ENCODE measurements at regions not wholly inside any gene's neighbourhood (a gene's known extent, or its start where the extent isn't known, plus 50 kb on each side); places are given as distances from the start of the nearest gene placed in this dataset.
A peak's percentile ranks its signal among the peaks of the same experiment; 100 is the strongest.
"Not testable (repeated sequence)": the region's sequence is repeated elsewhere in the genome, so short reads cannot be mapped to it uniquely, and the experiment has no call there.

DNA sequence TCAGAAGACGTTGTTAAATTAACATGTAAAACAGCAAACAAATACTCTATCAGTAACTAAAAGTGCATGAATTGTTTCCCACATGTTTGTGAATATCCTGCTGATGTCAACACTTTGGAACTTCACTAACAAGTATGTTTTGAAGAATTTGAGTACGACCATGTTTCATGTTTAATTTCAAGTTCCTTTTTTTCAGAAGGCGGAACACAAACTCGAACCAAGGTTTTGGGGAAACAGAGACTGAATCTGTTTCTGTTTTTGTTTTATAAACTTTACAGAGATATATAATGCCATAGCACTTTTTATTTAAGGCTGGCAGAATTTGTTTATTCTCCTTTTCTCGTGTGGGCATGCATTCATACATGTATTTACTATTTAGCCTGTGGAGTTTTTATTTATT is 509.3 kb upstream of the CITED2 start:
- no peak for DNase-seq (ENCODE audit: low spot score)

DNA sequence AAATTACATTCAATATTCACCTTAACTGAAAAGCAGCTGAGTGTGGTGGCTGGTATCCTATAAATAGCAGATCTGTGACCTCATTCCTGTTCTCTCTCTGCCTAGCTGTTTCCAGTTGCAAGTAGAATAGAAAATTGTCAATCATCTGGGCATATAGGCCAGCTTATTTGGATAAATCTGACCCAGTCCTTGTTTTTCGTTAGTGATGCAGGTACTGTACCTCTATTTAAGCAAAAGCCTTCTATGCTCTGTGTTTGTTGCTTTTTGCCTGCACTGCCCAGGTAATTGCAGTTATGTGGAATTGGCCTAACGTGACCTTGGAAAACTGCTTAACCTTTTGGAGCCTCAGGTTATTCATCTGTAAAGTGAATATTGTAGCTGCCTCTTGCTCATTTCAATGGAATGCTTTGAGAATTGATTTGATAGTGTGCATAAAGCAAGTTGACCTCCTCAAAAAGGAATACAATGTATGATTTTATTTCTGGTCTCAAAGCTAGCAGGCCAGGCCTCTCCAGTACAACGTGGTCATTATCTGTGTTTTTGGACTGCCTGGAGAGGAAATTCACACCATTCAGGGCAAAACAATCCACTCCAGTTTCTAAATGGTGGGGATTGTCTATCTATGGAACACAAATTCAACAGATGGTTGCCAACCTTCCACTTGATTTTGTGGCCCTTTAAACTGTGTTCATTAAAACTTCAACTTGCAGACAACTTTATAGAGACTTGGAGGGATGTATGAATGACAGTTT is 508.7 kb upstream of the CITED2 start:
- no peak for DNase-seq (ENCODE audit: low spot score)

DNA sequence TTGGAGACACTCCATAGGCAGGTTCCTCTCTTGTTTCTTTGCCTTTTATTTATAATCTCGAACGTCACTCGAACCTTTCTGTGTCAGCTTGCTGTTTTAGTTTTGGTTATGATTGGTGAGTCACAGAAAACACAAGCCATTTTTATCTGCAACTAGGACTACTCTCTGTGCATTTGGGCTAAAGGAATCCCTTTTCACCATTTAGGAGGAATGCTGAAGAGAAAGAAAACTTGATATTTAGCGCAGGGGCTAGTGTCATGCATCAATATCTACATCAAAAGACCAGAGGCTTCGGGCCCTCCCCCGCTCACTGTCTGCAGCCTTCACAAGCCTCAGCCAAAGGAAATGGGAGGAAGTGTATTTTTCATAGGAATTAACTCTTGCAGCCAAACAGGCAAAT is 507.8 kb upstream of the CITED2 start:
- no peak for DNase-seq (ENCODE audit: low spot score)

- peak; percentile 25 for DNase-seq (ENCODE audit: low spot score)
Measured at GRCh38 chr6:139881728-139882211, 507.3 kb upstream of the CITED2 start.

- no peak for DNase-seq (ENCODE audit: low spot score)
Measured at GRCh38 chr6:139881236-139881635, 506.8 kb upstream of the CITED2 start.

GRCh38 chr6:139879823-139880356 is 505.4 kb upstream of the CITED2 start:
- no peak for DNase-seq (ENCODE audit: low spot score)

DNA sequence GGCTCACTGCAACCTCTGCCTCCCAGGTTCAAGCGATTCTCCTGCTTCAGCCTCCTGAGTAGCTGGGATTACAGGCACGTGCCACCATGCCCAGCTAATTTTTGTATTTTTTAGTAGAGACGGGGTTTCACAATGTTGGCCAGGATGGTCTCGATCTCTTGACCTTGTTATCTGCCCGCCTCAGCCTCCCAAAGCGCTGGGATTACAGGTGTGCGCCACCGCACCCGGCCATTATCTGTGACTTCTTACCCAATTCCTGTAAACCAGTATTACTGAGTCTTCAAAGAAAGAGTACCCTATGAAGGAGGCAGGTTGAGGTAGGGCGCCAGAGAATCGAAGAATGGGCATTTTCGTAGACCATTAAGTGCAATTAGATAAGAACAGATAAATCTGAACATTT is 504.8 kb upstream of the CITED2 start:
- DNase-seq (ENCODE audit: low spot score) = not testable (repeated sequence)

DNA sequence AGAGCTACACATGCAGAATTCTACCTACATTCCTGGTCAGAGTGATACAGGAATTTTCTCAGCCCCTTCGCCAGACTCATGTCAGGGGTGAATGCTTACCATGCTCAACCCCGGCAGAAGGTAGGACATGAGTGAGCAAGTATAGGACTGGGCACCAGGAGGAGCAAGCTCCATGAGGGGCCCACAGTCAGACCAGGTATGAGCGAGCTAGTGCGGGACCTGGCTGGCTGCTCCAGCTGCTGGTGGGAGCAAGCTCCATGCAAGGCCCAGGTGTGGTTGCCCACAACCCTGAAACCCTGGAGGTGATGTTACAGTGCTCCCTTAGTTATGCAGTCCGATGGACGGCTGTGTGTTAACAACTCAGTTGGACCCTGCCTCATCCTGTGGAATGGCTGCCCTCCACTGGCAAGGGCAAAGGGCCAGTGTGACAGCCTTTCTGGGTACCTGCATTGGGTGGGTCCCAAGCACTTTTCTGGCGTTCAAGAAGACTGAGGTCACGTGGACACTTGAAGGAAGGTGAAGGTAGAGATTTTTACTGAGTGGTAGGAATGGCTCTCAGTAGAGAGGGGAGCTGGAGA is 503.5 kb upstream of the CITED2 start:
- DNase-seq (ENCODE audit: low spot score) = no peak

DNA sequence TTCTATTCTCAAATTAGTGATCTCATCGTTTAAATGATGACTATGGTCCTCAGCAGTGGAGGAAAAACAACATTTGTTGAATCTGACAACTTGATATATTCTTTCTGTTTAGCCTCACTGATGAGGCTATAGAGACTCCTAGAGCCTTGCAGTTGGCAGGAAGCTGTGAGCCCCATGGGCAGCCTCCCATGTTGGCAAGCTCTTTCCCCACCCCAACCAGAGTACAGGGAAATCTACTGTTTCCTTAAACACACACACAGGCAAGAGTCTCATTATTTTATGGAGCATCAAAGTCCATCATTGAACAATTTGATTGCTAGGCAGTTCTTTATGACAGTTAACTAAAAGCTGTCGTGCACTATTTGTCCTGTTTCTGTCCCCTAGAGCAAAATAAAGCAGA is 498.2 kb upstream of the CITED2 start:
- no peak for DNase-seq (ENCODE audit: low spot score)

- no peak for DNase-seq (ENCODE audit: low spot score)
Measured at GRCh38 chr6:139871803-139872510, 497.5 kb upstream of the CITED2 start.

DNA sequence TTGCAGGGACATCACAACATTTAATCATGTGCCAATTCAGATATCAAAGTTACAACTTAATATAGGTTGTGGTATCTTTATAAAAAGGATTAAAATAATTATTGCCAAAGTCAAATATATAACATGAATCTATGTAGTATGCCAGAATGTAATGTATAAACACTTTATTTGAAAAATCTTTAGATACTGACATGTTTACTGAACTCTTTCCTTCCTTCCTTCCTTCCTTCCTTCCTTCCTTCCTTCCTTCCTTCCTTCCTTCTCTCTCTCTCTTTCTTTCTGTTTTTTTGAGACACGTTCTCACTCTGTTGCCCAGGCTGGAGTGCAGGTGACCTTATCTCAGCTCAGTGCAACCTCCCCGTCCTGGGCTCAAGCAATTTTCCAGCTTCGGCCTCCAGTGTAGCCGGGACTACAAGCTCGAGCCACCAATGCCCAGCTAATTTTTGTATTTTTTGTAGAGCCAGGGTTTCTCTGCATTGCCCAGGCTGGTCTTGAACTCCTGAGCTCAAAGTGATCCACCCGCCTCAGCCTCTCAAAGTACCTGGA is 496.8 kb upstream of the CITED2 start:
- no peak for DNase-seq (ENCODE audit: low spot score)

DNA sequence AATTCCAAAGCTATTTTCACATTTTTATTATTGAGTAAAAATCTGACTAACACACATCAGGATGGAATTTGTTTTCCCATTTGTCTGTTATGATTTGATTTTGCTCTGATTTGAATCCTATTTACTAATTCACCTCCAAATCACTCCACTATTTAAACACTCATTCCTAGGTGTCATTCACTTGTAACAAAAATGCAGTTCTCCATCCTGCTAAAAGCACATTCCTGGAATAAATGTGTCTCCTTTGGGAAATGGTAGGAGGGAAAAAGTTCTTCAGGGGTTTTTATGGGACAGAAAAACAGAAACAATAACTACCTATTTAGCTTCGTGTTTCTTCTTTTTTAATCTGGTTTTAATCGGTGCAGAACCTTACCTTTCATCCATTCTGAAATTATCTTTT is 494.1 kb upstream of the CITED2 start:
- no peak for DNase-seq (ENCODE audit: low spot score)

GRCh38 chr6:139863964-139864363 is 489.5 kb upstream of the CITED2 start:
- DNase-seq (ENCODE audit: low spot score) = no peak

DNA sequence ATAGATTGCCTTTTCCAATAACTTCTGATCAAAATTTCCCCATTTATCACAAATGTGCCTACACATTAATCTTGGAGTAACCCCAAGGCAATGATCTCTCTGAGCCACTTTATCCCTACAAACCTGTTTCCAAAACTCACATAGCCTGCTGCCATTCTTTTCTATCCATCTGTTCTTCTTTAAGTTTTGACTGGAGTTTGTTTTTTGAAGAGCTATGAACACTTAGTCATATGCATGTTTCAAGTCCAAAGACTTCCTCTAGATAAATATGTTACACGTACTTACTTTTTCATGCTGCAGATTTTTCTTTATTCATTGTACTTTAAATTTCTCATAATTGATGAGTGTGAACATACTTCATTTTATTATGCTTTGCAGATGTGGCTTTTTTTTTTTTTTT is 488.9 kb upstream of the CITED2 start:
- DNase-seq (ENCODE audit: low spot score) = no peak

DNA sequence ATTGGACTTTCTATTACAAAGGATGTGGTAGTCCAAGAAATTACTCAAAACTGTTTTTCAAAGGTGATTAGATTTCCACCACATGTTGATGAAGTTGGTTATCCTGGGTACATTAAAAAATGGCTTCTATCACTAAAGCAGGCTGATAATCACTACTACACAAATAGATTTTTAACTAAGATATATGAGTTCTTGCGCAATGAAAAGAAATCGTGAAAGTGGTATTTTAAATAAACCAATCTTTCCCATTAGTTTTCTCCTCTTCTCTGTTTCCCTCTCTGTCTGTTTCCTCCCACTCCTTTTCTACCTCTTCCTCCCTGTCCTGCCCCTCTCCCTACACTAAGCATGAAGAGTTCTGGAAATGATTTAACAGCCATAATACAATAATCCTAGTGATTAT is 487.9 kb upstream of the CITED2 start:
- DNase-seq (ENCODE audit: low spot score) = no peak

- no peak for DNase-seq (ENCODE audit: low spot score)
Measured at GRCh38 chr6:139860203-139860602, 485.8 kb upstream of the CITED2 start.

DNA sequence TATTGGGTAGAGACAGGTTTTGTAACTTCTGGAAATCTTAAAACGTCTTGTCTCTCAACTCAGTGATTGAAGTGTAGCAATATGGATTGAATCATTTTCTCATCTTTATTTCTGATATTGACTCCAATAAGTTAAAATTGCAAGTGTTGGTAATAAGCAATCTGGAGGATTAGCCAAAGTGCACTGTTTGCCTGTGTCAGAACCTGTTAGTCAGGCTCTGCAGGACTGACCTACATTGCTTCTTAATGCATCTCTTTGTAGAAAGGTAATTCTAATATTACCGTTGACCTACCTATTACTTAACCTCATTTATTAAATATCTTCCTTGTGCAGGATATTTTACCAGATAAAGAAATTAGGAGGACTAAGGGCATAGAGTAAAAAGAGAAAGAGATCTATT is 484.0 kb upstream of the CITED2 start:
- no peak for DNase-seq (ENCODE audit: low spot score)

DNA sequence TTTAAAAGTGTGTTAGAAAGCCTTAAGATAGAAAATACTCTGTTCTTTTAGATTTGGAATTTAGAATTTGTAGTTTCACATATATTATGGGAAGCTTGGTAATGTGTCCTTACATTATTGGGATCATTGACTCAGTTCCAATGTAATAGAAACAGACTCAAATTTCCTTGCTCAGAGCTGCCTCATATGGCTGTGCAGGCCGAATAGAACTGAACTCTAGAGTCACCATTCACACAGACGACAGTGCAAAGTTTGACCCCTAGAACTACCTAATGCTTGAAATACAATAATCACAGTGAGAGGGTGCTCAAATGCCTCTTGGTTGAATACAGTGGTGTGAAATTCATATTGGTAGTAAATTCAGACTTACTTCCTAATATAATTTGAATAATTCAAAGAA is 482.7 kb upstream of the CITED2 start:
- DNase-seq (ENCODE audit: low spot score) = no peak

DNA sequence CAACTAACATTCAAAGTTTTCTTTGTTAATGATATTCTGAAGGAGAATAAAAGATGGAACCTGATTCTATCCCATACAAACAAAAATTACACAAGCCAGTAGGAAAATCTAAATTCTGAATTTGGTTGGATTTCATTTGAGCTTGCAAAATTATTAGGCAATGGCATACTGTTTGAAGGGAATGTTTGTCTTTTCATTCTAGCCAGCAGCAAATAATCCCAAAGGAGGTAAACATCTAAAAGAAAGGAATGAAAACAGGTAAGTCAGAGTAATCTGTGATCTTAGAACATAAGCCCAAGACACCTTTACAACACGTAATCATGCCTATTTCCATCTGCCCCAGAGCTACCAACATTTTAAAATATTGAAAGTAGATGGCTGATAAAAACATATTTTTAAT is 482.1 kb upstream of the CITED2 start:
- no peak for DNase-seq (ENCODE audit: low spot score)

DNA sequence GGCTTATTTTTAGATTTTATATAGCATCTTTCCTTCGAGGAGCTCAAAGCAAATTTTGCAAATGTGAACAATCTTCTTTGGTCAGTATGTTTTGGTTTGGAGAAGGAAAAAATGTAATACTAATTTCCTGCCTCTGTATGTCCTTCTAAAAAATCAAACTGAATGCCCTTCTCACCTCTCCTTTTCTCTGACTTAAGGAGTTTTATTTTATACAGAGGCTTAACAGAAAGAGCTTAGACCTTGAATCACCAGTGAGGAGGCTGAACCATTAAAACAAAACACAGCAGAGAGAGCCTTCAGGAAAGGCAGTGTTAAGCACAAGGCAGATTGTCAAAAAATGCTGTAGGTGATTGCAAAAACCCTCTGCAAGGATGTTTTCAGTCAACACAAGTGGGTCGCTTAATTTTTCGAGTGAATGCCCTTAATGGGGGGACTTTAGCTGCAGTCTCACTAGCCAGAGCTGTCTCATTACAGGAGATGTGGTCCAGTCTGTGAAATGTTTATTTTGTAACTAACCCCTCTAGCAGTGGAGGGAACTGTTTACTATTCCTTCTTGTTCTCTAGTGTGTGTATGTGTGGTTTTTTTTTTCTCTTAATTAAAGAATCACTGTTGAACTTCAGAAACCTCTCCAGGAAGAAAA is 481.3 kb upstream of the CITED2 start:
- no peak for DNase-seq (ENCODE audit: low spot score)

GRCh38 chr6:139853302-139853992 is 479.0 kb upstream of the CITED2 start:
- no peak for DNase-seq (ENCODE audit: low spot score)

All from hematopoietic multipotent progenitor cell treated with erythropoietin and hydrocortisone succinate and interleukin-3 and kit ligand, for 17 days (in vitro differentiated cells).